Liver (tissue), 8 donors: ENCODE measurements at regions not wholly inside any gene's neighbourhood (a gene's known extent, or its start where the extent isn't known, plus 50 kb on each side); places are given as distances from the start of the nearest gene placed in this dataset.
"Not testable (repeated sequence)": the region's sequence is repeated elsewhere in the genome, so short reads cannot be mapped to it uniquely, and the experiment has no call there.

ENCODE experiments used
- DNase-seq: peaks from one replicate; pipeline ENCODE4 v3.0.0-alpha.2; 2017; ENCODE audit warnings: low spot score
- H3K27ac ChIP-seq, 2 donors: one replicate each; pipeline ENCODE4 v1.7.0; 2013; ENCODE audit warnings: inconsistent platforms in 2 of 2, low read length in 2 of 2, control low read depth in 1 of 2, low read depth in 1 of 2, mild to moderate bottlenecking in 1 of 2
- H3K27me3 ChIP-seq, 4 donors: one replicate each; pipeline versions ENCODE4 v1.6.1 to v1.7.0; 2013; ENCODE audit warnings: low read length in 3 of 4, inconsistent platforms in 1 of 4, mild to moderate bottlenecking in 1 of 4, moderate library complexity in 1 of 4; ENCODE audit not compliant: control insufficient read depth in 4 of 4, insufficient read depth in 4 of 4
- H3K36me3 ChIP-seq, 4 donors: one replicate each; pipeline versions ENCODE4 v1.6.1 to v1.7.0; 2013; ENCODE audit warnings: low read length in 3 of 4, mild to moderate bottlenecking in 3 of 4, low read depth in 1 of 4, moderate library complexity in 1 of 4; ENCODE audit not compliant: control insufficient read depth in 4 of 4, insufficient read depth in 3 of 4
- H3K4me1 ChIP-seq, 4 donors: one replicate each; pipeline versions ENCODE4 v1.6.1 to v1.7.0; 2013; ENCODE audit warnings: low read length in 3 of 4, mild to moderate bottlenecking in 3 of 4, moderate library complexity in 1 of 4; ENCODE audit not compliant: control insufficient read depth in 4 of 4, insufficient read depth in 4 of 4
- H3K4me3 ChIP-seq, 3 donors: one replicate each; pipeline versions ENCODE4 v1.6.1 to v1.7.0; 2013; ENCODE audit warnings: low read length in 3 of 3, control low read depth in 1 of 3, low read depth in 1 of 3, mild to moderate bottlenecking in 1 of 3
- H3K9ac ChIP-seq, 2 donors: one replicate each; pipeline ENCODE4 v1.7.0; 2013; ENCODE audit warnings: low read length in 2 of 2, mild to moderate bottlenecking in 2 of 2, moderate library complexity in 2 of 2, control low read depth in 1 of 2, low read depth in 1 of 2
- H3K9me3 ChIP-seq, 4 donors: one replicate each; pipeline versions ENCODE4 v1.6.1 to v1.7.0; 2013; ENCODE audit warnings: low read length in 3 of 4; ENCODE audit not compliant: control insufficient read depth in 4 of 4
- ATF3 ChIP-seq: IDR thresholded peaks from 2 replicates; pipeline ENCODE4 v1.6.1; 2016; ENCODE audit warnings: antibody characterized with exemption
- EGR1 ChIP-seq, 2 donors: IDR thresholded peaks; 2 replicates each; pipeline ENCODE4 v1.6.1; 2016 to 2018; ENCODE audit warnings: antibody characterized with exemption in 2 of 2, low read depth in 2 of 2
- FOXA1 ChIP-seq: IDR thresholded peaks from 2 replicates; pipeline ENCODE4 v1.6.1; 2016; ENCODE audit warnings: antibody characterized with exemption
- FOXA2 ChIP-seq: IDR thresholded peaks from 2 replicates; pipeline ENCODE4 v1.6.1; 2016; ENCODE audit warnings: antibody characterized with exemption
- GABPA ChIP-seq, 2 donors: IDR thresholded peaks in 1 of 2; conservative IDR thresholded peaks in 1 of 2; 2 replicates each; pipeline ENCODE4 v1.6.1; 2016; ENCODE audit warnings: antibody characterized with exemption in 2 of 2, mild to moderate bottlenecking in 1 of 2, moderate library complexity in 1 of 2
- HNF4A ChIP-seq, 2 donors: conservative IDR thresholded peaks; 2 replicates each; pipeline ENCODE4 v1.6.1; 2016; ENCODE audit warnings: antibody characterized with exemption in 2 of 2, mild to moderate bottlenecking in 2 of 2
- HNF4G ChIP-seq: IDR thresholded peaks from 2 replicates; pipeline ENCODE4 v1.6.1; 2016; ENCODE audit warnings: antibody characterized with exemption
- JUND ChIP-seq, 2 donors: IDR thresholded peaks; 2 replicates each; pipeline ENCODE4 v1.6.1; 2016; ENCODE audit warnings: antibody characterized with exemption in 2 of 2
- MAX ChIP-seq: IDR thresholded peaks from 2 replicates; pipeline ENCODE4 v1.6.1; 2016; ENCODE audit warnings: antibody characterized with exemption
- NR2F2 ChIP-seq: IDR thresholded peaks from 2 replicates; pipeline ENCODE4 v1.6.1; 2016; ENCODE audit warnings: antibody characterized with exemption
- RAD21 ChIP-seq, 2 donors: IDR thresholded peaks; 2 replicates each; pipeline ENCODE4 v1.6.1; 2016; ENCODE audit warnings: antibody characterized with exemption in 2 of 2, mild to moderate bottlenecking in 2 of 2
- REST ChIP-seq: IDR thresholded peaks from 2 replicates; pipeline ENCODE4 v1.6.1; 2016; ENCODE audit warnings: antibody characterized with exemption, mild to moderate bottlenecking
- RXRA ChIP-seq, 2 donors: IDR thresholded peaks; 2 replicates each; pipeline ENCODE4 v1.6.1; 2017 to 2018; ENCODE audit warnings: antibody characterized with exemption in 2 of 2, mild to moderate bottlenecking in 1 of 2
- SP1 ChIP-seq: IDR thresholded peaks from 2 replicates; pipeline ENCODE4 v1.6.1; 2018; ENCODE audit warnings: antibody characterized with exemption, mild to moderate bottlenecking
- TAF1 ChIP-seq: conservative IDR thresholded peaks from 2 replicates; pipeline ENCODE4 v1.6.1; 2016; ENCODE audit warnings: antibody characterized with exemption, mild to moderate bottlenecking
- YY1 ChIP-seq: IDR thresholded peaks from 2 replicates; pipeline ENCODE4 v1.6.1; 2016; ENCODE audit warnings: antibody characterized with exemption, mild to moderate bottlenecking
- ZBTB33 ChIP-seq: IDR thresholded peaks from 2 replicates; pipeline ENCODE4 v1.6.1; 2016; ENCODE audit warnings: antibody characterized with exemption
- WGBS: extraction: QIAGEN DNeasy Blood & Tissue Kit; methylation state at CpG from one replicate; pipeline ENCODE4 v1.1.7; 2013; 5-methylcytosine and 5-hydroxymethylcytosine counted together
- TF ChIP-seq, protein P1 (sequence below): fragments of 150-350 bp; IDR thresholded peaks from 2 replicates; pipeline ENCODE4 v1.5.1; 2017; ENCODE audit warnings: improper control_type of control experiment, low read depth, low read length; ENCODE audit not compliant: missing input control
- donor health status: healthy.
- donor health status: healthy.
- donor health status: healthy.
- donor health status: healthy.
- donor health status: healthy.

DNA sequence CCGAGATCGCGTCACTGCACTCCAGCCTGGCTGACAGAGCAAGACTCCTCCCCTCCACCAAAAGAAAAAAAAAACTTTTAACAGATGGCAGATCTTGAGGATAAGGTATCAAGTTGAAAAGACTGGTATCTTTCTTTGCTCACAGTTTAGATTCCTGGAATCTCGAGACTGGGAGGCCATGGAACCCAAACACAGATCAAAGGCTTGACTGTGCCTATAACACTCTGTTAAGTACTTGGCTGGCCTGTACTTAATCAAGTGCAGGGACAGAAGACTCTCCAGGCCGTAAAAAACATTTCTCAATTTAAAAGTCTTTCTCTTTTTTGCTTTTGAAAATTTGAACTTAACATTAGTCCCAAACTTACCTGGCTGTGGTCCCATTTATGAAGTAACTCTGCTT lies 107.1 kb upstream of the ZNF516 start:
- Histone ChIP-seq H3K4me1 (no peaks in the 10 kb centered on the region), H3K27ac (no peak overlapping the region), H3K4me3 (no peak overlapping the region), H3K27me3 (no peaks in the 10 kb centered on the region), H3K9ac (no peak overlapping the region), H3K9me3 (no peaks in the 10 kb centered on the region), H3K36me3 (no peaks in the 10 kb centered on the region)
- DNase-seq = no peak
- 87% methylated on average over 5 of the region's 5 CpGs for WGBS
- TF ChIP-seq TAF1 (no peak), MAX (no peak), GABPA (IDR thresholded peaks at IDR 0.05 in 1 of 2, conservative IDR thresholded peaks at IDR 0.05 in 1 of 2) (no peak), RXRA (IDR thresholded peaks at IDR 0.05) (no peak), FOXA1 (no peak), ATF3 (no peak), EGR1 (IDR thresholded peaks at IDR 0.05; ENCODE audit: low read depth in 2 of 2) (no peak), JUND (IDR thresholded peaks at IDR 0.05) (no peak)

GRCh38 chr18:76600076-76600475 lies 105.0 kb upstream of the ZNF516 start:
- not testable (repeated sequence) for DNase-seq, H3K27ac ChIP-seq, H3K36me3 ChIP-seq, H3K4me1 ChIP-seq, H3K9ac ChIP-seq, H3K9me3 ChIP-seq, H3K27me3 ChIP-seq, H3K4me3 ChIP-seq
- 97% methylated on average over 28 of the region's 28 CpGs for WGBS

DNA sequence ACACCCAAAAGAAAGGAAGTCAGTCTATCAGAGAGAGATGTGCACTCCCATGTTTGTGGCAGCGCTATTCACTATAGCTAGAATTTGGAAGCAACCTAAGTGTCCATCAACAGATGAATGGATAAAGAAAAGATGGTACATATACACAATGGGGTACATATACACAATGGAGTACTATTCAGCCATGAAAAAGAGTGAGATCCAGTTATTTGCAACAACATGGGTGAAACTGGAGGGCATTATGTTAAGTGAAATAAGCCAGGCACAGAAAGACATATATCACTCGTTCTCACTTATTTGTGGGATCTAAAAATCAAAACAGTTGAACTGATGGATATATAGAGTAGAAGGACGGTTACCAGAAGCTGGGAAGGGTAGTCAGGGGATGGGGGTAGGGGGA lies 99.9 kb upstream of the ZNF516 start:
- WGBS = 94% methylated on average over 3 of the region's 3 CpGs
- TF ChIP-seq HNF4A (conservative IDR thresholded peaks at IDR 0.05) = no peak
- no peak for TF ChIP-seq REST
- TF ChIP-seq FOXA2 = no peak
- no peak for TF ChIP-seq RXRA (IDR thresholded peaks at IDR 0.05)
- TF ChIP-seq MAX = no peak
- no peak for TF ChIP-seq GABPA (IDR thresholded peaks at IDR 0.05 in 1 of 2, conservative IDR thresholded peaks at IDR 0.05 in 1 of 2)
- TF ChIP-seq NR2F2 = no peak
- TF ChIP-seq ZBTB33 = no peak
- no peak for TF ChIP-seq SP1
- TF ChIP-seq JUND (IDR thresholded peaks at IDR 0.05) = no peak
- no peak for TF ChIP-seq FOXA1
- no peak for TF ChIP-seq TAF1
- TF ChIP-seq HNF4G = no peak
- TF ChIP-seq EGR1 (IDR thresholded peaks at IDR 0.05; ENCODE audit: low read depth in 2 of 2) = no peak
- no peak for TF ChIP-seq ATF3
- TF ChIP-seq, protein P1, sequence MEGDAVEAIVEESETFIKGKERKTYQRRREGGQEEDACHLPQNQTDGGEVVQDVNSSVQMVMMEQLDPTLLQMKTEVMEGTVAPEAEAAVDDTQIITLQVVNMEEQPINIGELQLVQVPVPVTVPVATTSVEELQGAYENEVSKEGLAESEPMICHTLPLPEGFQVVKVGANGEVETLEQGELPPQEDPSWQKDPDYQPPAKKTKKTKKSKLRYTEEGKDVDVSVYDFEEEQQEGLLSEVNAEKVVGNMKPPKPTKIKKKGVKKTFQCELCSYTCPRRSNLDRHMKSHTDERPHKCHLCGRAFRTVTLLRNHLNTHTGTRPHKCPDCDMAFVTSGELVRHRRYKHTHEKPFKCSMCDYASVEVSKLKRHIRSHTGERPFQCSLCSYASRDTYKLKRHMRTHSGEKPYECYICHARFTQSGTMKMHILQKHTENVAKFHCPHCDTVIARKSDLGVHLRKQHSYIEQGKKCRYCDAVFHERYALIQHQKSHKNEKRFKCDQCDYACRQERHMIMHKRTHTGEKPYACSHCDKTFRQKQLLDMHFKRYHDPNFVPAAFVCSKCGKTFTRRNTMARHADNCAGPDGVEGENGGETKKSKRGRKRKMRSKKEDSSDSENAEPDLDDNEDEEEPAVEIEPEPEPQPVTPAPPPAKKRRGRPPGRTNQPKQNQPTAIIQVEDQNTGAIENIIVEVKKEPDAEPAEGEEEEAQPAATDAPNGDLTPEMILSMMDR = no peak
- no peak for TF ChIP-seq YY1
- no peak for TF ChIP-seq RAD21 (IDR thresholded peaks at IDR 0.05)
- no peak overlapping the region for H3K27ac ChIP-seq
- H3K9me3 ChIP-seq = no peaks in the 10 kb centered on the region
- peaks cover 0 to 3% (median 2%) of the 10 kb centered on the region in 4 donors for H3K4me1 ChIP-seq
- no peaks in the 10 kb centered on the region for H3K36me3 ChIP-seq
- DNase-seq = no peak
- no peaks in the 10 kb centered on the region for H3K27me3 ChIP-seq
- no peak overlapping the region for H3K4me3 ChIP-seq
- no peak overlapping the region for H3K9ac ChIP-seq
